ENCODE measurements at regions not wholly inside any gene's neighbourhood (a gene's known extent, or its start where the extent isn't known, plus 50 kb on each side); places are given as distances from the start of the nearest gene placed in this dataset.

- no peak for DNase-seq
- peaks cover 2% of the 10 kb centered on the region for H3K27me3 Mint-ChIP-seq (ENCODE audit: unreplicated experiment)
- H3K9me3 Mint-ChIP-seq (ENCODE audit: unreplicated experiment): peaks cover 3% of the 10 kb centered on the region
- no peak overlapping the region for H3K4me3 Mint-ChIP-seq (ENCODE audit: unreplicated experiment)
- no peak for TF ChIP-seq CTCF (IDR thresholded peaks at IDR 0.05; ENCODE audit: partially characterized antibody, unreplicated experiment)
- H3K27ac Mint-ChIP-seq (ENCODE audit: unreplicated experiment): peak overlapping the region; percentile 41
- H3K4me1 Mint-ChIP-seq (ENCODE audit: low read depth, unreplicated experiment): peaks cover 32% of the 10 kb centered on the region
- peaks cover 5% of the 10 kb centered on the region for H3K36me3 Mint-ChIP-seq (ENCODE audit: unreplicated experiment)
These were observed 138.1 kb upstream of the MEF2C start for GRCh38 chr5:89020926-89021610.

DNA sequence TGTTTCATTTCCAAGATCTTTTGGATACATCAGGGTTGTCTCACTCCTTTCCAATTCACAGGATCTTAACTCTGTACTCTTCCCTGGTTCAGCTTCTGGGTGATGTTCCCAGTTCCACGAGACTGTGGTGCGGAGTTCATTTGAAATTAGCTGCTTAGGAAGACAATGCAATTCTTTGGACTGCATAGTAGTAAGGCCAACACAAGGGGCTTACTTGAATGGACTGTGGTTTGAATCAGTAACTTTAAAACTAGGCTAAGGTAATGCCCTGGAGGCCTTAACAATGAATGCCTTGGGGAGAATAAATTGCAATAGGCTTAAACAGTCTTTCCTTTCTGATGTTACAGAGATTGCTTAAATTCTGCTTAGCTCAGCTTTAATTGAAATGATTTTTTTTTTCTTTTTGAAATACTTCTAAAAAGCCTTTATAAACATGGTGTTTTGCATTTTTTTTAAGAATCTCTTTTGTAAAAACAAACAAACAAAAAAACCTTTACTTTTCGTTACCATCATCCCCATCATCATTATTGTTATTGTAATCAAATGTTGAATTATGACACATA is 133.8 kb upstream of the MEF2C start:
- Mint-ChIP-seq H3K27me3 (ENCODE audit: unreplicated experiment) (peaks cover 3% of the 10 kb centered on the region), H3K36me3 (ENCODE audit: unreplicated experiment) (no peaks in the 10 kb centered on the region), H3K4me1 (ENCODE audit: low read depth, unreplicated experiment) (peaks cover 44% of the 10 kb centered on the region), H3K4me3 (ENCODE audit: unreplicated experiment) (peak overlapping the region; percentile 35), H3K27ac (ENCODE audit: unreplicated experiment) (peak overlapping the region; percentile 62), H3K9me3 (ENCODE audit: unreplicated experiment) (peaks cover 2% of the 10 kb centered on the region)
- no peak for DNase-seq
- TF ChIP-seq CTCF (IDR thresholded peaks at IDR 0.05; ENCODE audit: partially characterized antibody, unreplicated experiment): no peak

GRCh38 chr5:89015409-89015808 is 132.4 kb upstream of the MEF2C start:
- Mint-ChIP-seq H3K4me3 (ENCODE audit: unreplicated experiment) (no peak overlapping the region), H3K27ac (ENCODE audit: unreplicated experiment) (no peak overlapping the region)
- TF ChIP-seq CTCF (IDR thresholded peaks at IDR 0.05; ENCODE audit: partially characterized antibody, unreplicated experiment): no peak

DNA sequence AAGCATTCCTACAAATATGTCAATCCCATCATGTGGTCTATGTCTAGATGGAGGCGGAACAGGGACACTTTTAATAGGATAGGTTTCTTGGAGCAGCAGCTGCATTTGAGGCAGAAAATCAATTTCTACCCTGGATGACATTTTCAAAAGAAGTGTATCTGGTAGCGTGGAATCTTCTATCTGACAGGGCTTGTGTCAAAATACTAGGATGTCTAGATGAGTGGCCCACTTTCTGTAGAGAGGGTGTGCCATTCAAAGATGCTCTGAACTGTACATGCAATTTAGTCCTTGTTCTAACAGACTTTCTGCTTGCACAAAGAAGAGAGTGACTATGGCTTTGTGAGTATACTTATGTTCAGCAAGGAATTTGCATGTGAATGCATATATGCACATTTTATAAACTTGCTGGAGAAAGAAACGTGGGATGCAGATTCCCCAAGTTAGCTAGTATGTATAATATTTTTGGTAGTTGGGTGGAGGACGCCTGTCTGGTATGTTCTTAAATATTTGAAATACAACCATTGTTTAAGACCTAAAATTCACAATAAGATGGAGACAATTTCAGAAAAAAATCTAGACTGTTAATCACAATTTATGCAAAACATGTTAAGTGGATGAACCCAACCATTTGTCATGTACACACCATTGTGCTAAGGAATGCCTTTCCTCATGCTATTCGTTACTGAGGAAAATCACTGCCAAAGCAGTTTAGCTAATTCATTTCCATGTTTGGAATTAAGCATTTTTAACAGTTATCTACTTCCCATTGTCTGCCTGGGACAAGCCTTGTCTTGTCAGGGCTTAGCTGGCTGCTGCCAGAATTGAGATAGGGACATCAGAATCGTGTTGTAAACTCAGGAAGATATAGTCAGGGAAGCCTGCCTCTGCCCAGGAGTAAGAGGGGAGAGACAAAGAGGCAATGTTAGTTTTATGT is 129.1 kb upstream of the MEF2C start:
- peaks cover 21% of the 10 kb centered on the region for H3K4me1 Mint-ChIP-seq (ENCODE audit: low read depth, unreplicated experiment)

More at GRCh38 chr5:89015409-89015808, 132.4 kb upstream of the MEF2C start:
- Mint-ChIP-seq H3K27me3 (ENCODE audit: unreplicated experiment) (peaks cover 3% of the 10 kb centered on the region), H3K4me1 (ENCODE audit: low read depth, unreplicated experiment) (peaks cover 35% of the 10 kb centered on the region), H3K36me3 (ENCODE audit: unreplicated experiment) (no peaks in the 10 kb centered on the region), H3K9me3 (ENCODE audit: unreplicated experiment) (peaks cover 2% of the 10 kb centered on the region)
- no peak for DNase-seq

More for the DNA sequence above, 129.1 kb upstream of the MEF2C start:
- Mint-ChIP-seq H3K27me3 (ENCODE audit: unreplicated experiment) (peaks cover 3% of the 10 kb centered on the region), H3K9me3 (ENCODE audit: unreplicated experiment) (peaks cover 2% of the 10 kb centered on the region), H3K36me3 (ENCODE audit: unreplicated experiment) (no peaks in the 10 kb centered on the region), H3K27ac (ENCODE audit: unreplicated experiment) (no peak overlapping the region), H3K4me3 (ENCODE audit: unreplicated experiment) (no peak overlapping the region)
- no peak for TF ChIP-seq CTCF (IDR thresholded peaks at IDR 0.05; ENCODE audit: partially characterized antibody, unreplicated experiment)
- DNase-seq: no peak
